DMS53 (cell line): ENCODE measurements at regions not wholly inside any gene's neighbourhood (a gene's known extent, or its start where the extent isn't known, plus 50 kb on each side); places are given as distances from the start of the nearest gene placed in this dataset.

ENCODE experiments used
- DNase-seq: peaks from one replicate; lab custom pipeline; 2025; lab: John Stamatoyannopoulos, UW

GRCh38 chr1:95297906-95298305 is 63.9 kb downstream of the RWDD3 start:
- peak; percentile 67 for DNase-seq

DNA sequence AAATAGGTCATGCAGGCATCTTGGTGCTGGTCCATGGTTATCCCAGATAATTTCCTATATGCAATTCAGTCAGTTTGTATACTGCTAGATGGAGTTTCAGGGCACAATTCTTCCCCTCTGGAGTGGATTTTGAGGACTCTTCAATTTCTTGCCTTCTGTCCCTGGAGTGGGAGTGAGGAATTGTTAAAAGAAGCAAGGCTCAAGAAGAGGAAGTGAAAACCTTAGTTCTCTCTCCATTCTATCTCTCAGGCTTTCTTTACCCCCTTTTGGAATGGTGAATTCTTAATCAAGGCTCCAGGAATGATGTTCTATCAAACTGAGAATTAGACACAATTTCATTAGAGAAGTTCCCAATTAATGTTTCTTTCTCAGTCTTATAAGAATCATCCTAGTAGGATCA is 67.1 kb downstream of the RWDD3 start:
- DNase-seq = no peak

GRCh38 chr1:95301614-95302013 is 67.6 kb downstream of the RWDD3 start:
- no peak for DNase-seq

DNA sequence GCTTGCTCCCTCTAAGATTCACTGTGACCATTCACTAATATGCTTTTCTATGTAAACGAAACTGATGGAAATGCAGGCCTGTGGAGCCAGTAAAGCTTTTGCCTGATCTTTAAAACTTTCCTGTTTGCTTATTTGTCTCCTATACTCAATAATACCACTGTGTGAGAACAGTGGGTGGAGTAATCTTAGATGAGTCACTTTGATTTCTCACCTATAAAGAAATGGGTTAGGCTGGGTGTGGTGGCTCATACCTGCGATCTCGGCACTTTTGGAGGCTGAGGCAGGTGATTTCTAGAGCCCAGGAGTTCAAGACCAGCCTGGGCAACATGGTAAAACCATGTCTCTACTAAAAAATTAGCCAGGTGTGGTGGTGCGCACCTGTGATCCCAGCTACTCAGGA is 70.8 kb downstream of the RWDD3 start:
- no peak for DNase-seq

DNA sequence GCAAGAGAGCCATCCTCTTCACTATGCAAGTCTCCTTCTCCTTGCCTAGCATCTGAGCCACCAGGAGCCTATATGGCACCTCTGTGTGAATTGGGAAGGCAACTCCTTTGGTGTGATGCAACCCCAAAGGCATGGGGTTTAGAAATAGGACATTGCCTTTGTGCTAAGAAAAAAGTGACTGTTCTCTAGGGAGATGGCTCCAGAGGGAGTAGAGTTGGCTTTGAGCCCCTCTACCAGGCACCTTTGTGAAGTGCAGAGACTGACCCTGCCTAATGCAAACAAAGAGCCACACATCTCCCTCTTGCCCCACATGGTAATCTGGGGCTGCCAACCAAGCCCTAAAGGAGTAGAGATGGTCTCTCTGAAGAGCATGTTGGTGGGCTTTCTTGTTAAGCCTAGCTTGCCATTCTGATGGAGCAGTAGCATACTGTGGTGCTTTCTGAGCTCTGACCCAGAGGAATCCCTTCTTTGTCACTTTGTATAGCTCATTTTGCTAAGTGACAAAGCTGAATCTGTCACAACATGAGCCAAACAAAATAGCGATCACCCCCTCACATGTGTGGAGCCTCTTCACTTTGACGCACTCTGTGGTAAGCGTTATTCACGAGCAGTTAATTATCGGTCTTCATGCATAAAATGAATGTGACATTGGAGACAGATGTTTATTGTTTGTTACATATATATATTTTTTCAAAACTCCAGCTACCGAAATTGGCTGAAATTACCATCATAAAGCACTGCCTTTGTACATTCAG is 74.4 kb downstream of the RWDD3 start:
- no peak for DNase-seq

DNA sequence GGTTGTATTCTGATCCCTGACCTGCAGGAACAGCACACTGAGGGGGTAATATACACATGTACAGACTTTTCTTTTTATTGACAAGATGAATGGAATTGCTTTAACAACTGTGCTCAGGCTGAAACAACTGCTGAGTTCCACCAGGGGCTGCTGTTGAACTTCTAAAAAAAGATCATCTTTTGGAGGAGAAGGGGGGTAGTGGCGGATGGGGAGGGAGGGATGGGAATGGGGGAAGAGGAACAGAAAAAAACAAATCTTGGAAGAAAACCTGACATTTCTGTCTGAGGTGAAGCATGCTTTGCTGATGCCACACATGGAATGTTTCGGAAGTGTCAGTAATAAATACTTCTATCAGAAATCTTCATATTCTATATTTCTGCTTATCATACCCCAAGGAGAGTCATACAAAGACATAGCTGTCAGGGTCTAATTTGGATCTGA is 75.0 kb downstream of the RWDD3 start:
- DNase-seq = peak; percentile 92

GRCh38 chr1:95311014-95311413 is 77.0 kb downstream of the RWDD3 start:
- peak; percentile 88 for DNase-seq

- DNase-seq = no peak
These were observed 77.8 kb downstream of the RWDD3 start for GRCh38 chr1:95311762-95312161.

GRCh38 chr1:95312181-95312580 is 78.2 kb downstream of the RWDD3 start:
- no peak for DNase-seq

DNA sequence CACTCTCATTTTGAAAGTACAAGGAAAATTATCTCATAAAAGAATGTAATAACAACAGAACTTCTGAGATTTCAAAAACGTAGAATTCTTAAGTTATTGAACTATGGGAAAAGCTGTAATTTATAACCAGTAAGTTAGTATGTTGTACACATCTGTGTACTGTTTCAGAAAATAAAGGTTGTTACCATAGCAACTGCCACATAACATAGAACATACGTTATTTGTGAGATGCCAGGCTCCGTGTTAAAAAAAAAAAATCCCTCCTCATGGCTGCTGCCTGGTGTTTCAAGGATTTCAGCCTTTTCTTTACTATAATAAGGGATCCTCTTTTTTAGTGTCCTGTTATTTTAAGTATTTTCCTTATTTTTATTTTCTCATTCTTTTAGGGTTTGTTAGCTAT is 79.5 kb downstream of the RWDD3 start:
- DNase-seq = no peak

DNA sequence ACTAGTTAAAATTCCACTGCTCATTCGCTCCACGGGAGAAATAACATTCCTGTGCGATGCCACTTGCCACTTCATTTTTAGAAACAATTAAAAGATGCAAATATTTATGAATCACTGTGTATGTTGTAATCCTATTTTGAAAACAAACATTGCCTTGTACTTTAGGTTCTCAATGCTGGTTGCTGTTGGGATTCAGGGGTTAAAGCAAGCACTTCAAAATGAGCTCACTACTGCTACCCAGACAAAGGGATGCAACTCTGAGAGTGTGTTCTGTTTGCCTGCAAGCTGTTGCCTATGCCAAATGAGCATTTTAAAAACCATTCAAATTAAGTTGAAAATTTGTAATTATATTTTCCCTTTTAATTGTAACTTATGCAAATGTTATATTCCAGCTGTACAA is 87.5 kb downstream of the RWDD3 start:
- DNase-seq = peak; percentile 63

DNA sequence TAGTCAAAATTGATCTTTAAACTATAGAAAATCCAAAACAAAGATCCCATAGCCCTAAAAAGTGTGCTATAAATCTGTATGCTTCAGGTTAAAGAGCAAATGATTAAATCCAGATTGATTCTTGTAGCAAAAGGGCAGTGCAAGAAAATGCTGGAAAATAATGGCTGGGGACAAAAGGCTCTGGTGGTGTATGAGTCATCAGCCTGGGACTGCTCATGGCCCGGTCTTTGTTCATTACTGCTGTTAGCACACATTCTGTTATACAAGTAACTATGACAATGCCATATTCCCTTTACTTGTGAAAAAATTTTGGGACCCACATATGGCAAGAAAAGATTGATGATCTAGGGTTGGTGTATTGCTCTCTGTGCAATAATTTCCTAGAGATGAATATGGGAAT is 89.1 kb downstream of the RWDD3 start:
- peak; percentile 89 for DNase-seq

GRCh38 chr1:95325349-95325748 is 91.3 kb downstream of the RWDD3 start:
- DNase-seq = no peak

DNA sequence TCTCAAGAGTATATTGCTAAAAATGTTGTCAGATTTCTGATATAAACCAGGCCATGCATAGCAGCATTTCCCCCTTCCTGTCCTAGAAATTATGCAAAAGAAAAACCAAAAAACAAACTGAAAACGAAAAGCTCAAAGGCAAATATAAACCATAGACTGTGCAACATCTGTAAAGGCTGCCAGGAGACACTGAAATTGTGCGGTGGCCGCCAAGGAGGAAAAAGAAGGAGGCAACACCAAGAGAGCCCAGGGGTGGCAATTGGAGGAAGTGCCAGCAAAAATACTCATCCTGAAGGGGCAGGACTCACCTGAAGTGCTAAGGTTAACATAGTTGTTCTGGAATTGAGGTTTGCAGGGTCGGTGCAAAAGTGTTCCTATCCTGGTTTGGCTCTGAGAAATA is 92.0 kb downstream of the RWDD3 start:
- no peak for DNase-seq

DNA sequence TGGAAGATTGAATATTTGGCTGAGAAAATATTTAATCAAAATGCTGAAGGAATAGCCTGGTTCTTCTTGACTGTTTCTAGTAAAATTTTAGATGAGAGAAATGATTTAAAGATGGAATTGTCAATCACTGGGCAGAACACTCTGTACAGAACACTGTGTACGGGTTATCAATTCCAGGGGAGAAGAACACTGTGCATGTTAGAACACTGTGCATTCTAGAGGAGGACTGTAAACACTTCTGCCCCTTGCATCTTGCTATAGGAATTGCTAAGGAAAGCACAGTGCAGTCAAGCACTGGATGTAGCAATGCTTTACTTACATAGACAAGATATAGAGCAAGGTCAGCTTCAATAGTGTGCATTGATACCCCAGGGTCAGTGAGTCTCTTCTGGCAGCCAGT is 98.7 kb downstream of the RWDD3 start:
- DNase-seq = no peak

GRCh38 chr1:95339377-95339776 is 105.4 kb downstream of the RWDD3 start:
- no peak for DNase-seq

DNA sequence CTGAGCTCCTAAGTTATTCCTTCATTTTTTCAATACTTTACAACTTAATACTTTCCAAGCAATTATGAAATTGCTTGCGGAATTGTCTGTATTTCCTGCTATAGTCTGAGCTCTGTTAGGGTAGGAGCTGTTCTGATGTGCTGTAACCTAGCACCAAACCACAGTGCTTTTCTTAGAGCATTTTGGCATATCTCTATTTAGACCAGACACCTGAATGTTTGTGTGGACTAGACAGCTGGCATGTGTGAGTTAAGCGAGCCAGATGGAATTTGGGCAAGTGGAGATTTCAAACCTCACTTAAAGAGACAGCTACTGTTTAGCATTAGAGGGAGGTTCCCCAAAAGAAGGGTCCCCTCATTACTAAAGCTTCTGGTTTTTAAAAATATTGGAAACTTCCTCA is 106.1 kb downstream of the RWDD3 start:
- DNase-seq = no peak

DNA sequence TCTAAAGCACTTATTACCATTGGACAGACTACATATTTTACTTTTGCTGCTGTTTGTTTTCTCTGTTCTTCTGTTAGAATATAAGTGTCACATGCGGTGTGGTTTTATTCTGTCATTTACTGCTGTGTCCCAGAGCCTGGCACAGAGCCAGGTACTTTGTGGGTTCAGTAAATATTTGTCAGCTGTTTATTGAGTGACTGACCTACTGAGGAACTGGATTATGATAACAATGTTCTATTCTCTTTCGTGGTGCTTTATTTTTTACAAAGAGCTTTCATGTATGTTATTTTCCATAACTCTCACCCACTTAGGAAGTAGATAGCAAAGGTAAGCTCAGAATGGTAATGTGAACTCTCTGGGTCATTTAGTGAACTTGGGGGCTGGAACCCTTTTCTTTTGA is 118.8 kb downstream of the RWDD3 start:
- DNase-seq = peak; percentile 98

- peak; percentile 98 for DNase-seq
These were observed 119.2 kb downstream of the RWDD3 start for GRCh38 chr1:95353194-95353593.

DNA sequence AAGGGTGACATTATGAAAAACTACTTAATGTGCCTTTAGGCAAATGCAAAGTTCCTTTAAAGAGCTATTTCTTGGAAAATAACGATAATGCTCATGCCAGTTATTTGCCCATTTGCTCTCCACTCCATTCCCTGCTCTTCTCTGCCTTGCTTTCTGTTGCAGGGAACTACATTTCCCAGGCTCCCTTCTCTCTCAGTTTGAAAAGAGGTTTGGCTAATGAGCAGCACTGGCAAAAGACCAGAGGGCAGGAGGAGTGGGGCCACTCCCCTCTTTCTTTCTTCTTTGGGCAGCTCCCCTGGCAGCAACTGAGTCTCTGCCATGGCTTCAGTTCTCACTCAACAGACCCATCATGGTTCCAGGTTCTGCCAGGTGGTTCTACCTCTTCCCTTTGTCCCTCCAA is 130.5 kb downstream of the RWDD3 start:
- no peak for DNase-seq

- DNase-seq = no peak
These were observed 132.5 kb downstream of the RWDD3 start for GRCh38 chr1:95366498-95366897.

DNA sequence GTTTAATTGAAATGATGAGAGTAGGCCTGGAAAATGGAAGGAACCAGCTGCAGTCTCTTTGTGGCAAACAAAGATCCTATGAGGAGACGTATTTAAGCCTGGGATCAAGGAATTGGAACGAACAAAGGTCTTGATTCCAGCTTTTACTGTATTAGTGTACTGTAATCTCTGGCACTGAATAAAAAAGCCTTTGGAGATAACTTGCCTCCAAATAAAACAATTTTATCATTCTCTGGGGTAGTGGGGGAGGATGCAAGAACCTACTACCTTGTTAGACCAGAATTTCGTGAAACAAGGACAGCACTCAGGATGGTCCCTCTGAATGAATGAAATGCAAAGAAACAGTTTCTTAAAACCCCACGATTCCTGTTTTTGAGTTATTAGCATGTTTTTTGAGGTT is 134.2 kb downstream of the RWDD3 start:
- DNase-seq = no peak

- peak; percentile 90 for DNase-seq
These were observed 136.1 kb downstream of the RWDD3 start for GRCh38 chr1:95369985-95370690.
